IMR-90 (cell line): ENCODE measurements at regions not wholly inside any gene's neighbourhood (a gene's known extent, or its start where the extent isn't known, plus 50 kb on each side); places are given as distances from the start of the nearest gene placed in this dataset.

Experiments
- ATAC-seq: fragments of 200-7000 bp; cut with Tn5 transposase; 2 replicates; pipeline ENCODE4 v1.9.1; 2020; ENCODE audit warnings: low read depth, mild to moderate bottlenecking, moderate library complexity
- BruUV-seq: library from RNA; stranded (reverse); fragments of 400-500 nt; replicated peaks from 2 replicates; lab custom pipeline; 2021; lab: Mats Ljungman, UMichigan
- CTCF ChIA-PET: fragments of 300-600 bp; formaldehyde crosslinking; extraction: SDS; loops from one replicate; lab custom pipeline; 2021; ENCODE audit warnings: antibody characterized with exemption; lab: Yijun Ruan, JAX
- POLR2A ChIA-PET: fragments of 300-600 bp; sonication (Branson Sonifier 250); formaldehyde crosslinking; loops from one replicate; lab custom pipeline; 2022; ENCODE audit warnings: antibody characterized with exemption; ENCODE audit not compliant: unreplicated experiment; lab: Charles Lee
- DNase-seq: peaks from one replicate; pipeline ENCODE4 v3.0.0; 2013
- H2AFZ ChIP-seq: replicated peaks from 2 replicates; pipeline ENCODE3; 2013; ENCODE audit warnings: low read length, mild to moderate bottlenecking; ENCODE audit not compliant: poor library complexity
- H2AK5ac ChIP-seq: 2 replicates; pipeline ENCODE4 v1.6.1; 2013; ENCODE audit warnings: low read depth, low read length, inconsistent platforms
- H2AK9ac ChIP-seq: replicated peaks from 2 replicates; pipeline ENCODE3; 2013; ENCODE audit warnings: mild to moderate bottlenecking, low read depth, low read length, moderate library complexity; ENCODE audit not compliant: poor library complexity
- H2BK120ac ChIP-seq: 2 replicates; pipeline ENCODE4 v1.6.1; 2013; ENCODE audit warnings: low read depth, low read length, inconsistent platforms
- H2BK15ac ChIP-seq: 3 replicates; pipeline ENCODE4 v1.6.1; 2013; ENCODE audit warnings: low read depth, low read length, inconsistent platforms
- H2BK20ac ChIP-seq: 2 replicates; pipeline ENCODE4 v1.6.1; 2013; ENCODE audit warnings: low read depth, mild to moderate bottlenecking, inconsistent platforms, low read length, moderate library complexity
- H2BK5ac ChIP-seq: 2 replicates; pipeline ENCODE4 v1.6.1; 2013; ENCODE audit warnings: mild to moderate bottlenecking, low read depth, low read length, inconsistent platforms; ENCODE audit not compliant: poor library complexity, severe bottlenecking
- H3K14ac ChIP-seq: replicated peaks from 2 replicates; pipeline ENCODE4 v1.6.1; 2013; ENCODE audit warnings: low read depth, low read length, inconsistent platforms
- H3K18ac ChIP-seq: 2 replicates; pipeline ENCODE4 v1.6.1; 2013; ENCODE audit warnings: low read depth, low read length, control low read depth
- H3K23ac ChIP-seq: 2 replicates; pipeline ENCODE4 v1.6.1; 2013; ENCODE audit warnings: low read depth, low read length, inconsistent platforms
- H3K27ac ChIP-seq: 2 replicates; pipeline ENCODE4 v1.5.1; 2013; ENCODE audit warnings: mild to moderate bottlenecking, control low read depth, low read length; ENCODE audit not compliant: insufficient read depth
- H3K27me3 ChIP-seq: 2 replicates; pipeline ENCODE4 v1.6.1; 2013; ENCODE audit warnings: low read length; ENCODE audit not compliant: control insufficient read depth, insufficient read depth
- H3K36me3 ChIP-seq: 2 replicates; pipeline ENCODE4 v1.6.1; 2013; ENCODE audit warnings: low read length, mixed read lengths; ENCODE audit not compliant: control insufficient read depth, insufficient read depth
- H3K4ac ChIP-seq: 2 replicates; pipeline ENCODE4 v1.6.1; 2013; ENCODE audit warnings: low read depth, low read length, inconsistent platforms
- H3K4me1 ChIP-seq: 2 replicates; pipeline ENCODE4 v1.6.1; 2013; ENCODE audit warnings: low read length, mixed read lengths; ENCODE audit not compliant: control insufficient read depth, insufficient read depth
- H3K4me2 ChIP-seq: 2 replicates; pipeline ENCODE4 v1.6.1; 2013; ENCODE audit warnings: low read depth, mild to moderate bottlenecking, control low read depth, low read length, moderate library complexity
- H3K4me3 ChIP-seq: 2 replicates; pipeline ENCODE4 v1.5.1; 2013; ENCODE audit warnings: low read depth, mild to moderate bottlenecking, control low read depth, low read length, moderate library complexity; ENCODE audit not compliant: insufficient read depth
- H3K56ac ChIP-seq: 2 replicates; pipeline ENCODE4 v1.6.1; 2013; ENCODE audit warnings: low read length, inconsistent platforms; ENCODE audit not compliant: insufficient read depth; ENCODE audit errors: extremely low read depth
- H3K79me1 ChIP-seq, 2 experiments: 2 replicates each; pipeline ENCODE4 v1.6.1; 2013; ENCODE audit warnings: low read length in 2 of 2, inconsistent platforms in 1 of 2, low read depth in 1 of 2
- H3K9ac ChIP-seq: 2 replicates; pipeline ENCODE4 v1.6.1; 2013; ENCODE audit warnings: low read depth, low read length, control low read depth
- H3K9me1 ChIP-seq: 2 replicates; pipeline ENCODE4 v1.6.1; 2013; ENCODE audit warnings: low read length, inconsistent platforms; ENCODE audit not compliant: insufficient read depth
- H3K9me3 ChIP-seq: 2 replicates; pipeline ENCODE4 v1.6.1; 2013; ENCODE audit warnings: low read length; ENCODE audit not compliant: control insufficient read depth, insufficient read depth
- H4K20me1 ChIP-seq: 2 replicates; pipeline ENCODE4 v1.6.1; 2013; ENCODE audit warnings: low read length, inconsistent platforms; ENCODE audit not compliant: insufficient read depth
- H4K5ac ChIP-seq: 2 replicates; pipeline ENCODE4 v1.6.1; 2013; ENCODE audit warnings: mild to moderate bottlenecking, low read depth, low read length, control low read depth
- H4K8ac ChIP-seq, 2 experiments: 2 replicates each; pipeline ENCODE4 v1.6.1; 2013; ENCODE audit warnings: low read depth in 2 of 2, low read length in 2 of 2, control low read depth in 1 of 2, inconsistent platforms in 1 of 2
- H4K91ac ChIP-seq: 2 replicates; pipeline ENCODE4 v1.6.1; 2013; ENCODE audit warnings: low read depth, low read length, inconsistent platforms; ENCODE audit not compliant: insufficient read depth
- BHLHE40 ChIP-seq: fragments of 150-350 bp; IDR thresholded peaks from 2 replicates; pipeline ENCODE4 v1.6.1; 2016; ENCODE audit warnings: mild to moderate bottlenecking, low read depth, low read length
- CEBPB ChIP-seq: IDR thresholded peaks from 2 replicates; pipeline ENCODE4 v1.6.1; 2012; ENCODE audit warnings: low read depth, low read length, improper control_type of control experiment
- CHD1 ChIP-seq: IDR thresholded peaks from 2 replicates; pipeline ENCODE4 v1.6.1; 2012; ENCODE audit warnings: low read depth, low read length, improper control_type of control experiment
- FOS ChIP-seq: fragments of 150-350 bp; IDR thresholded peaks from 2 replicates; pipeline ENCODE4 v1.6.1; 2016; ENCODE audit warnings: low read depth, low read length
- MAFK ChIP-seq: IDR thresholded peaks from 2 replicates; pipeline ENCODE4 v1.6.1; 2012; ENCODE audit warnings: low read depth, low read length, improper control_type of control experiment
- MXI1 ChIP-seq: IDR thresholded peaks from 2 replicates; pipeline ENCODE4 v1.6.1; 2012; ENCODE audit warnings: low read depth, mild to moderate bottlenecking, low read length, moderate library complexity, borderline replicate concordance
- NFE2L2 ChIP-seq: fragments of 150-350 bp; IDR thresholded peaks from 2 replicates; pipeline ENCODE4 v1.6.1; 2016; ENCODE audit warnings: low read depth, mild to moderate bottlenecking, low read length
- POLR2A ChIP-seq: IDR thresholded peaks from 2 replicates; pipeline ENCODE4 v1.6.1; 2012; ENCODE audit warnings: mild to moderate bottlenecking, low read depth, low read length
- RAD21 ChIP-seq: IDR thresholded peaks from 2 replicates; pipeline ENCODE4 v1.6.1; 2012; ENCODE audit warnings: low read length, improper control_type of control experiment
- RCOR1 ChIP-seq: IDR thresholded peaks from 2 replicates; pipeline ENCODE4 v1.6.1; 2012; ENCODE audit warnings: mild to moderate bottlenecking, low read length, improper control_type of control experiment; ENCODE audit not compliant: insufficient replicate concordance
- RFX5 ChIP-seq: IDR thresholded peaks from 2 replicates; pipeline ENCODE4 v1.8.0; 2012; ENCODE audit warnings: low read depth, mild to moderate bottlenecking, low read length, moderate library complexity
- SMC3 ChIP-seq: fragments of 150-350 bp; IDR thresholded peaks from 2 replicates; pipeline ENCODE4 v1.6.1; 2016; ENCODE audit warnings: low read depth, mild to moderate bottlenecking, antibody characterized with exemption, low read length, moderate library complexity
- WGBS, 2 experiments: methylation state at CpG; one replicate each; pipeline versions ENCODE4 v1.1.5 to v1.1.7; 2013; ENCODE audit warnings: missing lambda C conversion rate in 2 of 2; ENCODE audit not compliant: insufficient read length in 1 of 2; ENCODE audit errors: extremely low coverage in 2 of 2; 5-methylcytosine and 5-hydroxymethylcytosine counted together
- dilution Hi-C: fragments of 300-500 bp; cut with HindIII; formaldehyde crosslinking; loops from one replicate; pipeline ENCODE4 v1.14.3; 2018; ENCODE audit warnings: low sequenced_read_pairs; ENCODE audit not compliant: unreplicated experiment
- in situ Hi-C: fragments of 300-500 bp; cut with MboI; formaldehyde crosslinking; loops from 3 replicates; pipeline ENCODE4 v1.14.3; 2019; ENCODE audit warnings: low sequenced_read_pairs, inconsistent platforms, mixed read lengths
- intact Hi-C: fragments of 100-400 bp; cut with micrococcal nuclease; formaldehyde crosslinking; loops from 2 replicates; pipeline ENCODE4 v1.10.0; 2022
- TF ChIP-seq, protein P1 (sequence below): fragments of 150-350 bp; IDR thresholded peaks from 2 replicates; pipeline ENCODE4 v1.6.1; 2016; ENCODE audit warnings: low read depth, mild to moderate bottlenecking, low read length, moderate library complexity, borderline replicate concordance
- TF ChIP-seq, protein P2 (sequence below): fragments of 150-350 bp; IDR thresholded peaks from 2 replicates; pipeline ENCODE4 v1.6.1; 2017; ENCODE audit warnings: mild to moderate bottlenecking, antibody characterized with exemption, low read length, low read depth
- TF ChIP-seq, protein P3 (sequence below): conservative IDR thresholded peaks from 2 replicates; pipeline ENCODE4 v1.5.1; 2012; ENCODE audit warnings: mild to moderate bottlenecking, low read depth, low read length, improper control_type of control experiment

DNA sequence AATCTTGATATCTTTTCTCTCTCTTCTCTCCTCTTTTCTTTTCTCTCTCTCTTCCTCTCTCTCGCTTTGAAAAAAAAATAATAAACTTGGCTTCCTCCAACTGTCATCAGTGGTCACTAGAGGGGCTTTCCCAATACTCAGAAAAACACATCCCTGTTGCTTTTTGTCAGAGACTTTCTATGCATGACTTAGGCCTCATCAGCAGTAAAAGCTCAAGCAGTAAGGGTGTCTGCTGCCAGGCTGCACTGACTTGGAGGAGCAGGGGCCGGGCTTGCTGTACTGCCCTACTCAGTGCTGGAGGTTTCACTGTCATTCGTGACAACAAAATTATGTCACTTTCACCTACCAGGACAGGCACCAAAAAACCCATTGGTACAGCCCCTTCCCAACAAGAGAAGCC, 272.0 kb downstream of the ADGB start:
- Histone ChIP-seq H2BK20ac (no peak overlapping the region), H2AK9ac (no peak overlapping the region), H3K4me3 (no peak overlapping the region), H3K23ac (no peak overlapping the region), H3K36me3 (no peaks in the 10 kb centered on the region), H3K14ac (no peak overlapping the region), H3K18ac (no peak overlapping the region), H3K4me2 (no peak overlapping the region), H4K20me1 (no peaks in the 10 kb centered on the region), H3K4ac (no peak overlapping the region), H3K56ac (no peak overlapping the region), H2BK120ac (no peak overlapping the region), H2BK5ac (no peak overlapping the region), H4K5ac (no peak overlapping the region), H2BK15ac (no peak overlapping the region), H3K9me1 (no peaks in the 10 kb centered on the region; the same call in 1 of the 2 replicates), H3K4me1 (no peaks in the 10 kb centered on the region), H3K79me1 (no peaks in the 10 kb centered on the region), H2AFZ (no peak overlapping the region), H3K9me3 (no peaks in the 10 kb centered on the region), H2AK5ac (no peak overlapping the region), H4K91ac (no peak overlapping the region), H3K27ac (no peak overlapping the region), H4K8ac (no peak overlapping the region), H3K27me3 (no peaks in the 10 kb centered on the region), H3K9ac (no peak overlapping the region)
- no TSS peak for BruUV-seq
- ATAC-seq (no peak), DNase-seq (no peak)
- in situ Hi-C loops: loop anchor here (25.0 kb wide), 1 partner anchor 1292 kb away; no protein-coding TSS in a partner anchor
- WGBS, 2 experiments: 83% methylated on average over 1 of the region's 3 CpGs; no CpG with 5 or more reads in 1 of the 2 experiments
- POLR2A ChIA-PET: no interaction called here
- dilution Hi-C loops: no loop called here
- intact Hi-C loops: no loop called here
- CTCF ChIA-PET: no interaction called here
- TF ChIP-seq RFX5 (no peak), POLR2A (no peak), BHLHE40 (no peak), MAFK (no peak), NFE2L2 (no peak), RCOR1 (no peak), RAD21 (no peak), MXI1 (no peak), CHD1 (no peak), SMC3 (no peak), CEBPB (no peak), FOS (no peak)
- TF ChIP-seq, protein P1, sequence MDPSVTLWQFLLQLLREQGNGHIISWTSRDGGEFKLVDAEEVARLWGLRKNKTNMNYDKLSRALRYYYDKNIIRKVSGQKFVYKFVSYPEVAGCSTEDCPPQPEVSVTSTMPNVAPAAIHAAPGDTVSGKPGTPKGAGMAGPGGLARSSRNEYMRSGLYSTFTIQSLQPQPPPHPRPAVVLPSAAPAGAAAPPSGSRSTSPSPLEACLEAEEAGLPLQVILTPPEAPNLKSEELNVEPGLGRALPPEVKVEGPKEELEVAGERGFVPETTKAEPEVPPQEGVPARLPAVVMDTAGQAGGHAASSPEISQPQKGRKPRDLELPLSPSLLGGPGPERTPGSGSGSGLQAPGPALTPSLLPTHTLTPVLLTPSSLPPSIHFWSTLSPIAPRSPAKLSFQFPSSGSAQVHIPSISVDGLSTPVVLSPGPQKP: no peak
- TF ChIP-seq, protein P2, sequence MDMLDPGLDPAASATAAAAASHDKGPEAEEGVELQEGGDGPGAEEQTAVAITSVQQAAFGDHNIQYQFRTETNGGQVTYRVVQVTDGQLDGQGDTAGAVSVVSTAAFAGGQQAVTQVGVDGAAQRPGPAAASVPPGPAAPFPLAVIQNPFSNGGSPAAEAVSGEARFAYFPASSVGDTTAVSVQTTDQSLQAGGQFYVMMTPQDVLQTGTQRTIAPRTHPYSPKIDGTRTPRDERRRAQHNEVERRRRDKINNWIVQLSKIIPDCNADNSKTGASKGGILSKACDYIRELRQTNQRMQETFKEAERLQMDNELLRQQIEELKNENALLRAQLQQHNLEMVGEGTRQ: no peak
- TF ChIP-seq, protein P3, sequence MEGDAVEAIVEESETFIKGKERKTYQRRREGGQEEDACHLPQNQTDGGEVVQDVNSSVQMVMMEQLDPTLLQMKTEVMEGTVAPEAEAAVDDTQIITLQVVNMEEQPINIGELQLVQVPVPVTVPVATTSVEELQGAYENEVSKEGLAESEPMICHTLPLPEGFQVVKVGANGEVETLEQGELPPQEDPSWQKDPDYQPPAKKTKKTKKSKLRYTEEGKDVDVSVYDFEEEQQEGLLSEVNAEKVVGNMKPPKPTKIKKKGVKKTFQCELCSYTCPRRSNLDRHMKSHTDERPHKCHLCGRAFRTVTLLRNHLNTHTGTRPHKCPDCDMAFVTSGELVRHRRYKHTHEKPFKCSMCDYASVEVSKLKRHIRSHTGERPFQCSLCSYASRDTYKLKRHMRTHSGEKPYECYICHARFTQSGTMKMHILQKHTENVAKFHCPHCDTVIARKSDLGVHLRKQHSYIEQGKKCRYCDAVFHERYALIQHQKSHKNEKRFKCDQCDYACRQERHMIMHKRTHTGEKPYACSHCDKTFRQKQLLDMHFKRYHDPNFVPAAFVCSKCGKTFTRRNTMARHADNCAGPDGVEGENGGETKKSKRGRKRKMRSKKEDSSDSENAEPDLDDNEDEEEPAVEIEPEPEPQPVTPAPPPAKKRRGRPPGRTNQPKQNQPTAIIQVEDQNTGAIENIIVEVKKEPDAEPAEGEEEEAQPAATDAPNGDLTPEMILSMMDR: no peak
